Spinal cord (tissue), 9 donors: ENCODE measurements at regions not wholly inside any gene's neighbourhood (a gene's known extent, or its start where the extent isn't known, plus 50 kb on each side); places are given as distances from the start of the nearest gene placed in this dataset.

Experiments used
- DNase-seq, 6 donors: peaks; one replicate each; pipeline versions ENCODE4 v3.0.0 to v3.0.0-alpha.2; 2013 to 2015; ENCODE audit warnings: low spot score in 6 of 6, low read depth in 4 of 6
- H3K27ac ChIP-seq: one replicate; pipeline ENCODE4 v1.5.1; 2013; ENCODE audit warnings: low read depth, low read length, control low read depth
- H3K27me3 ChIP-seq: one replicate; pipeline ENCODE4 v1.6.1; 2013; ENCODE audit warnings: low read length; ENCODE audit not compliant: control insufficient read depth, insufficient read depth
- H3K36me3 ChIP-seq: one replicate; pipeline ENCODE4 v1.6.1; 2013; ENCODE audit warnings: low read length; ENCODE audit not compliant: control insufficient read depth, insufficient read depth
- H3K4me1 ChIP-seq: one replicate; pipeline ENCODE4 v1.6.1; 2013; ENCODE audit warnings: low read length; ENCODE audit not compliant: control insufficient read depth, insufficient read depth
- H3K4me3 ChIP-seq: one replicate; pipeline ENCODE4 v1.5.1; 2013; ENCODE audit warnings: low read depth, low read length, control low read depth
- H3K9me3 ChIP-seq: one replicate; pipeline ENCODE4 v1.6.1; 2013; ENCODE audit warnings: low read length; ENCODE audit not compliant: control insufficient read depth, insufficient read depth
- WGBS: methylation state at CpG from one replicate; pipeline ENCODE4 v1.1.5; 2013; ENCODE audit warnings: missing lambda C conversion rate; ENCODE audit not compliant: insufficient coverage; 5-methylcytosine and 5-hydroxymethylcytosine counted together
- donor health status: healthy.

DNA sequence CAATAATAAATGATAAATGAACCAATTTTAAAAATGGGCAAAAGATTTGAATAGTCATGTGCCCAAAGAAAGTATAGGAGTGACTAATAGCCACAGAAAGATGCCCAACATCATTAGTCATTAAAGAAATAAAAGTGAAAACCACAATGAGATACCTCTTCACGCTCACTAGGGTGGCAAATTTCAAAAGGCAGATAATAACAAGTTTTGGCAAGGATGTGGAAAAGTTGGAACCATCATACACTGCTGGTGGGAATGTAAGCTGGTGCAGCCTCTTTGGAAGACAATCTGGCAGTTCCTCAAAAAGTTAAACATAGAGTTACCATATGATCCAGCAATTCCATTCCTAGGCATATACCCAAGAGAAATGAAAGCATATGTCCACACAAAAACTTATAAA is 1819.8 kb downstream of the MAT2B start:
- no peak overlapping the region for H3K27ac ChIP-seq
- no peaks in the 10 kb centered on the region for H3K9me3 ChIP-seq
- no peaks in the 10 kb centered on the region for H3K4me1 ChIP-seq
- H3K4me3 ChIP-seq = no peak overlapping the region
- no CpG with 5 or more reads among the region's 1 CpG for WGBS
- no peaks in the 10 kb centered on the region for H3K27me3 ChIP-seq
- DNase-seq = peak in 1 of 6 donors; percentile 68
- no peaks in the 10 kb centered on the region for H3K36me3 ChIP-seq

- peak in 1 of 6 donors; percentile 53 for DNase-seq
- WGBS = no CpG with 5 or more reads among the region's 2 CpGs
- Histone ChIP-seq H3K36me3 (no peaks in the 10 kb centered on the region), H3K4me1 (no peaks in the 10 kb centered on the region), H3K27ac (no peak overlapping the region), H3K4me3 (no peak overlapping the region), H3K27me3 (no peaks in the 10 kb centered on the region), H3K9me3 (no peaks in the 10 kb centered on the region)
Observed at GRCh38 chr5:165327631-165328030, 1822.2 kb downstream of the MAT2B start.

- Histone ChIP-seq H3K27ac (no peak overlapping the region), H3K4me3 (no peak overlapping the region), H3K36me3 (no peaks in the 10 kb centered on the region), H3K27me3 (no peaks in the 10 kb centered on the region), H3K9me3 (no peaks in the 10 kb centered on the region), H3K4me1 (no peaks in the 10 kb centered on the region)
- DNase-seq = no peak
Observed at GRCh38 chr5:165328846-165329245, 1823.4 kb downstream of the MAT2B start.

DNA sequence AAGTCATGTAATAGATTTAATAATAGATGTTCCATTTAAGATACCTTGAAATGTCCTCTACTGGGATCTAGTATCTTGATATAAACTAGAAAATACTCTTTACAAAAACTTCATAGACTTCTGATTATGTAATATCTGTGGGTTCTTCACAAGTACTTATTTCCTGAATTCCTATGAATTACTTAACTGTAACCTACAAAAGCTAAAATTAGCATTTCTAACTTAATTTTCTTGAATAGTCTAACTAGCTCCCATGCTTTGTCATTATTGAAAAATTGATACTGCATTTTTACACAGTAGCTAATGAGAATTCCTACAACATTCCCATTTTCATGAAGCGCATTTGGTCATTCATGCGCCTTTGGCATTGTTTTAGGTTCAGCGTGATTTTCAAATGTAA is 1828.2 kb downstream of the MAT2B start:
- Histone ChIP-seq H3K4me3 (no peak overlapping the region), H3K36me3 (no peaks in the 10 kb centered on the region), H3K27me3 (no peaks in the 10 kb centered on the region), H3K27ac (no peak overlapping the region), H3K9me3 (no peaks in the 10 kb centered on the region), H3K4me1 (no peaks in the 10 kb centered on the region)
- WGBS = no CpG with 5 or more reads among the region's 3 CpGs
- DNase-seq = no peak

- Histone ChIP-seq H3K27me3 (no peaks in the 10 kb centered on the region), H3K4me3 (no peak overlapping the region), H3K4me1 (no peaks in the 10 kb centered on the region), H3K27ac (no peak overlapping the region), H3K9me3 (no peaks in the 10 kb centered on the region), H3K36me3 (no peaks in the 10 kb centered on the region)
- no peak for DNase-seq
- no CpG with 5 or more reads among the region's 2 CpGs for WGBS
Observed at GRCh38 chr5:165334201-165334600, 1828.8 kb downstream of the MAT2B start.

DNA sequence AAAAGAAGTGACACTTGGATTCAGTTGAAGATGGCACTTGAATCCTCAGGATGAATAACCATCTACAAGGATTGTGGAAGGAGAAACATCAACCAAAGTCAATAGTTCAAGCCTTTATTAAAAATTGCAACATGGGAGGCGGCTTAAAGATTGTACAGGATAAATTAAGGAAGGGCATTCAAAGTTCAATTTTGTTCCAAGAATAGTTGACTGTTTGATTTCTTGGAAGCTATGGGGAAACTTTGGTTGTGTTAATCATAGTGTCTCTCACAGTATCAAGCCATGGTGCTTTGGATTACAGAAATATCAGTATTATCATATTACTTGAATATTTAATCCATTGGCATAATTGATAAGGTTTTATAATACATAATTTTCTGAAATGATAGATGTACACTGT is 1844.3 kb downstream of the MAT2B start:
- Histone ChIP-seq H3K36me3 (no peaks in the 10 kb centered on the region), H3K27ac (no peak overlapping the region), H3K9me3 (no peaks in the 10 kb centered on the region), H3K4me1 (no peaks in the 10 kb centered on the region), H3K4me3 (no peak overlapping the region), H3K27me3 (no peaks in the 10 kb centered on the region)
- DNase-seq = no peak
- no CpG with 5 or more reads among the region's 1 CpG for WGBS

GRCh38 chr5:165351342-165351741 is 1845.9 kb downstream of the MAT2B start:
- WGBS = no CpG with 5 or more reads among the region's 5 CpGs
- no peak overlapping the region for H3K4me3 ChIP-seq
- H3K27ac ChIP-seq = no peak overlapping the region
- no peaks in the 10 kb centered on the region for H3K36me3 ChIP-seq
- no peaks in the 10 kb centered on the region for H3K4me1 ChIP-seq
- H3K27me3 ChIP-seq = no peaks in the 10 kb centered on the region
- DNase-seq = no peak
- no peaks in the 10 kb centered on the region for H3K9me3 ChIP-seq

- Histone ChIP-seq H3K27me3 (no peaks in the 10 kb centered on the region), H3K9me3 (no peaks in the 10 kb centered on the region), H3K36me3 (no peaks in the 10 kb centered on the region), H3K4me3 (no peak overlapping the region), H3K27ac (no peak overlapping the region), H3K4me1 (no peaks in the 10 kb centered on the region)
- DNase-seq = no peak
- no CpG with 5 or more reads among the region's 4 CpGs for WGBS
Observed at GRCh38 chr5:165360366-165360765, 1854.9 kb downstream of the MAT2B start.

GRCh38 chr5:165360784-165361542 is 1855.5 kb downstream of the MAT2B start:
- Histone ChIP-seq H3K27me3 (no peaks in the 10 kb centered on the region), H3K27ac (no peak overlapping the region), H3K4me3 (no peak overlapping the region), H3K4me1 (no peaks in the 10 kb centered on the region), H3K36me3 (no peaks in the 10 kb centered on the region), H3K9me3 (no peaks in the 10 kb centered on the region)
- no CpG with 5 or more reads among the region's 9 CpGs for WGBS
- peak in 1 of 6 donors; percentile 57 for DNase-seq

GRCh38 chr5:165370233-165370632 is 1864.8 kb downstream of the MAT2B start:
- H3K27ac ChIP-seq = no peak overlapping the region
- no CpG with 5 or more reads among the region's 4 CpGs for WGBS
- DNase-seq = no peak
- no peaks in the 10 kb centered on the region for H3K36me3 ChIP-seq
- H3K4me1 ChIP-seq = no peaks in the 10 kb centered on the region
- no peak overlapping the region for H3K4me3 ChIP-seq
- no peaks in the 10 kb centered on the region for H3K9me3 ChIP-seq
- no peaks in the 10 kb centered on the region for H3K27me3 ChIP-seq
